Lower leg skin (tissue), 4 donors: ENCODE measurements at regions not wholly inside any gene's neighbourhood (a gene's known extent, or its start where the extent isn't known, plus 50 kb on each side); places are given as distances from the start of the nearest gene placed in this dataset.
"Not testable (repeated sequence)": the region's sequence is repeated elsewhere in the genome, so short reads cannot be mapped to it uniquely, and the experiment has no call there.

Experiments used
- DNase-seq, 2 donors: peaks; one replicate each; pipeline ENCODE4 v3.0.0-alpha.2; 2019; ENCODE audit warnings: low spot score in 2 of 2
- H3K4me3 ChIP-seq: fragments of 200-600 bp; sonication (generic); 2 replicates; pipeline ENCODE4 v1.5.1; 2017; ENCODE audit warnings: mild to moderate bottlenecking, low read depth; ENCODE audit not compliant: poor library complexity, severe bottlenecking
- POLR2A ChIP-seq, 2 donors: fragments of 450-650 bp; IDR thresholded peaks; one replicate each; pipeline ENCODE4 v1.6.1; 2016 to 2017; ENCODE audit warnings: antibody characterized with exemption in 2 of 2, mild to moderate bottlenecking in 1 of 2, moderate library complexity in 1 of 2
- WGBS, 2 donors: methylation state at CpG; one replicate each; pipeline ENCODE4 v1.1.5; 2018; 5-methylcytosine and 5-hydroxymethylcytosine counted together
- intact Hi-C: fragments of 100-400 bp; cut with DNase I; formaldehyde crosslinking; loops from one replicate; pipeline ENCODE4 v1.15.0; 2023; ENCODE audit warnings: low total_unique reads
- TF ChIP-seq, protein P1 (sequence below), 3 donors: fragments of 450-650 bp; IDR thresholded peaks; one replicate each; pipeline ENCODE4 v1.5.1; 2016; ENCODE audit warnings: antibody characterized with exemption in 3 of 3, mild to moderate bottlenecking in 3 of 3, moderate library complexity in 2 of 3

DNA sequence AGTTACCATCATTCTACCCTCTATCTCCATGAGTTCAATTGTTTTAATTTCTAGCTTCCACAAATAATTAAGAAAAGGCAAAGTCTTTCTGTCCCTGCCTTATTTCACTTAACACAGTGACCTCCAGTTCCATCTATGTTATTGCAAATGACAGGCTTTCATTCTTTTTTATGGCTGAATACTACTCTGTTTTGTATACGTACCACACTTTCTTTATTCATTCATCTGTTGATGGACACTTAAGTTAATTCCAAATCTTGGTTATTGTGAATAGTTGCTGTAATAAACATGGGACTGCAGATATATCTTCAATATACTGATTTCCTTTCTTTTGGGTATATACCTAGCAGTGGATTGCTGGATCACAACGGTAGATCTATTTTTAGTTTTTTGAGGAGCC, 314.1 kb downstream of the SV2B start:
- H3K4me3 ChIP-seq: no peak overlapping the region
- intact Hi-C loops: no loop called here
- WGBS, 2 donors: 93 to 96% methylated on average over 2 of the region's 2 CpGs
- TF ChIP-seq POLR2A (IDR thresholded peaks at IDR 0.05): no peak
- TF ChIP-seq, protein P1, sequence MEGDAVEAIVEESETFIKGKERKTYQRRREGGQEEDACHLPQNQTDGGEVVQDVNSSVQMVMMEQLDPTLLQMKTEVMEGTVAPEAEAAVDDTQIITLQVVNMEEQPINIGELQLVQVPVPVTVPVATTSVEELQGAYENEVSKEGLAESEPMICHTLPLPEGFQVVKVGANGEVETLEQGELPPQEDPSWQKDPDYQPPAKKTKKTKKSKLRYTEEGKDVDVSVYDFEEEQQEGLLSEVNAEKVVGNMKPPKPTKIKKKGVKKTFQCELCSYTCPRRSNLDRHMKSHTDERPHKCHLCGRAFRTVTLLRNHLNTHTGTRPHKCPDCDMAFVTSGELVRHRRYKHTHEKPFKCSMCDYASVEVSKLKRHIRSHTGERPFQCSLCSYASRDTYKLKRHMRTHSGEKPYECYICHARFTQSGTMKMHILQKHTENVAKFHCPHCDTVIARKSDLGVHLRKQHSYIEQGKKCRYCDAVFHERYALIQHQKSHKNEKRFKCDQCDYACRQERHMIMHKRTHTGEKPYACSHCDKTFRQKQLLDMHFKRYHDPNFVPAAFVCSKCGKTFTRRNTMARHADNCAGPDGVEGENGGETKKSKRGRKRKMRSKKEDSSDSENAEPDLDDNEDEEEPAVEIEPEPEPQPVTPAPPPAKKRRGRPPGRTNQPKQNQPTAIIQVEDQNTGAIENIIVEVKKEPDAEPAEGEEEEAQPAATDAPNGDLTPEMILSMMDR (IDR thresholded peaks at IDR 0.05): no peak
- DNase-seq: no peak

DNA sequence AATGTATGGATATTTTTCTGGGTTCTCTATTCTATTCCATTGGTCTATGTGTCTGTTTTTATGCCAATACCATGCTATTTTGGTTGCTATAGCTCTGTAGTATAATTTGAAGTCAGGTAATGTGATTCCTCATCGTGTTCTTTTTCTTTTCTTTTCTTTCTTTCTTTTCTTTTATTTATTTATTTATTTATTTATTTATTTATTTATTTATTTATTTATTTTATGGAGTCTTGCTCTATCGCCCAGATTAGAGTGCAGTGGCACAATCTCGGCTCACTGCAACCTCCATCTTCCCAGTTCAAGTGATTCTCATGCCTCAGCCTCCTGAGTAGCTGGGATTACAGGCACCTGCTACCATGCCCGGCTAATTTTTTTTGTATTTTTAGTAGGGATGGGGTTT, 315.2 kb downstream of the SV2B start:
- DNase-seq, H3K4me3 ChIP-seq, intact Hi-C loops: not testable (repeated sequence)
- 91% methylated on average over 4 of the region's 4 CpGs for WGBS, 2 donors

GRCh38 chr15:91420689-91421088, 320.6 kb downstream of the SV2B start:
- intact Hi-C loops: no loop called here
- 78 to 84% methylated on average over 2 of the region's 2 CpGs for whole genome bisulfite sequencing, 2 donors
- H3K4me3 ChIP-seq: no peak overlapping the region
- DNase-seq: no peak
- TF ChIP-seq, protein P1 (IDR thresholded peaks at IDR 0.05): no peak
- no peak for TF ChIP-seq POLR2A (IDR thresholded peaks at IDR 0.05)

DNA sequence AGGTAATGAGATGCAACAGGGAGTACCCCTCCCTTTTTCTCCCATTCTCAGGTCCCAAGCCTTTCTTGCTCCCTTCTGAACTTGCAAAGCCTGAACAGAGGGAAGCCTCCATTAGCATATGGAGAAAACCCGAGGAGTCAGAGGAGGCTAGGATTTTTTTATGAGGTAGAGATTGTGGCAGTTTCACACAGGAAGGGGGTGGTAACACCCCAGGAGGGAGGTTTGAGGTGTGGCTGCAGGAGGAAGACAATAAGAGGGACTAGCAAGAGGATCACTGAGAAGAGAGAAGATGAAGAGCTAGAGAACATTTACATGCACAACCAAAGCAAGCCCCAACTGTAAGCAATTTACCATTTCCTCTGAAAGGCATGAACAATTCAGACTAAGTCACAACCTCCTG, 322.7 kb downstream of the SV2B start:
- no peak overlapping the region for H3K4me3 ChIP-seq
- DNase-seq: no peak
- intact Hi-C loops: no loop called here
- 10 to 25% methylated on average over 1 of the region's 1 CpG for WGBS, 2 donors
- no peak for TF ChIP-seq POLR2A (IDR thresholded peaks at IDR 0.05)
- TF ChIP-seq, protein P1 (IDR thresholded peaks at IDR 0.05): no peak

- 72 to 79% methylated on average over 1 of the region's 1 CpG for WGBS, 2 donors
- TF ChIP-seq POLR2A (IDR thresholded peaks at IDR 0.05): no peak
- TF ChIP-seq, protein P1 (IDR thresholded peaks at IDR 0.05): no peak
- intact Hi-C loops: no loop called here
- no peak overlapping the region for H3K4me3 ChIP-seq
- no peak for DNase-seq
These were observed 323.9 kb downstream of the SV2B start for GRCh38 chr15:91424001-91424400.

GRCh38 chr15:91426412-91426811, 326.4 kb downstream of the SV2B start:
- no peak for TF ChIP-seq POLR2A (IDR thresholded peaks at IDR 0.05)
- TF ChIP-seq, protein P1 (IDR thresholded peaks at IDR 0.05): no peak
- 54 to 64% methylated on average over 4 of the region's 4 CpGs for WGBS, 2 donors
- intact Hi-C loops: no loop called here
- H3K4me3 ChIP-seq: no peak overlapping the region
- no peak for DNase-seq
